Skin epidermis (tissue), 12 donors: ENCODE measurements at regions not wholly inside any gene's neighbourhood (a gene's known extent, or its start where the extent isn't known, plus 50 kb on each side); places are given as distances from the start of the nearest gene placed in this dataset.
"Not testable (repeated sequence)": the region's sequence is repeated elsewhere in the genome, so short reads cannot be mapped to it uniquely, and the experiment has no call there.

ENCODE experiments used
- H3K27ac ChIP-seq, 21 experiments: fragments of 200-600 bp; sonication (generic) in 11 of 21; one replicate each; pipeline ENCODE4 v1.5.0; 2020; ENCODE audit warnings: mild to moderate bottlenecking in 3 of 21, inconsistent platforms in 2 of 21, moderate library complexity in 2 of 21
- H3K4me3 ChIP-seq, 7 experiments: fragments of 200-600 bp; sonication (generic) in 2 of 7; one replicate each; pipeline ENCODE4 v1.5.0; 2020; ENCODE audit warnings: inconsistent platforms in 2 of 7, mild to moderate bottlenecking in 2 of 7, moderate library complexity in 1 of 7

GRCh38 chrX:40879172-40879571, 143.8 kb upstream of the MED14 start:
- not testable (repeated sequence) for H3K27ac ChIP-seq, H3K4me3 ChIP-seq

DNA sequence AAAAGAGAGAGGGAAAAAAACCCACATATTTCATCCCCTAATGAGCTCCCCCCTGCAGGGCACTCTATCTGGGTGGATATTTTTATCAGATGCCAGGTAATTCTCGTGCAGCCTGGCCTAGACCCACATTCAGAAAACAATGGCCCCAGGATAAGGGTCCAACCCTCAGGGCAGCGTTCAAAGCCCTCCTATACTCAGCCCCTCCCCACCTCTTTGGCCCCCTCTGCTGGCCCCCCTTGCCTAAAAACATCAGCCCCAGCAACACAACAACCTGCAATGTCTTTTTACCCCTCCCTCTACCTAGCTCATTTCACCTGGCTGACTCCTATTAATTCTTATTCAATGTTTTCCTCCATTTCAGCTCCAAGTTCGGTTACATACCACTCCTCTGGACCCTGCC, 145.4 kb upstream of the MED14 start:
- H3K4me3 ChIP-seq, result no peak overlapping the region
- no peak overlapping the region for H3K27ac ChIP-seq

- Histone ChIP-seq H3K27ac (no peak overlapping the region), H3K4me3 (no peak overlapping the region)
Observed at GRCh38 chrX:40883021-40883619, 147.8 kb upstream of the MED14 start.

DNA sequence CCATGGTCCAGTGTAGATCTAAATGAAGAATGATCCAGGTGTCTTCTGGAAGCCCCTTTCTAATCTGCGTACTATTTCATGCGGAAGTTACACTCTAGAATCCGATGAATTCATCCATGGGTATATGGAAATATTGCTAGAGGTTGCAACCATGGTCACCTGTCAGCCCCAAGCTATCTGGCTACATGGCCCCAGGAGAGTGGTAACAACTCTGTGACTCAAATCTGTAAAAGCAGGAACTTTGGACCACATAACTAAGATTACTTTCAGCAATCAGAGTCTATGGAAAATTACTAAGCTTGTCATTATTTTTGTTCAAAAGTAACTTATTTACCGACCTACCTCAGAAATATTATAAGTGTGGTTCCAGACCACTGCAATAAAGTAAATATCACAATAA, 150.6 kb upstream of the MED14 start:
- Histone ChIP-seq H3K27ac (no peak overlapping the region), H3K4me3 (no peak overlapping the region)

DNA sequence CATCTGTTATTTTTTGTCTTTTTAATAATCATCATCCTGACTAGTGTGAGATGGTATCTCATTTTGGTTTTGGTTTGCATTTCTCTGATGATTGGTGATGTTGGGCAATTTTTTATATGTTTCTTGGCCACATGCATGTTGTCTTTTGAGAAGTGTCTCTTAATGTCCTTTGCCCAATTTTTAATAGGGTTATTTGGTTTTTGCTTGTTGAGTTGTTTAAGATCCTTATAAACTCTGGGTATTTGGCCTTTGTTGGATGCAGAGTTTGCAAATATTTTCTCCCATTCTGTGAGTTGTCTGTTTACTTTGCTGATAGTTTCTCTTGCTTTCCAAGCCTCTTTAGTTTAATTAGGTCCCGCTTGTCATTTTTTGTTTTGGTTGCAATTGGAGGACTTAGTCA, 152.1 kb upstream of the MED14 start:
- H3K4me3 ChIP-seq, result no peak overlapping the region
- no peak overlapping the region for H3K27ac ChIP-seq

GRCh38 chrX:40891798-40892197, 156.5 kb upstream of the MED14 start:
- Histone ChIP-seq H3K4me3 (no peak overlapping the region), H3K27ac (no peak overlapping the region)

DNA sequence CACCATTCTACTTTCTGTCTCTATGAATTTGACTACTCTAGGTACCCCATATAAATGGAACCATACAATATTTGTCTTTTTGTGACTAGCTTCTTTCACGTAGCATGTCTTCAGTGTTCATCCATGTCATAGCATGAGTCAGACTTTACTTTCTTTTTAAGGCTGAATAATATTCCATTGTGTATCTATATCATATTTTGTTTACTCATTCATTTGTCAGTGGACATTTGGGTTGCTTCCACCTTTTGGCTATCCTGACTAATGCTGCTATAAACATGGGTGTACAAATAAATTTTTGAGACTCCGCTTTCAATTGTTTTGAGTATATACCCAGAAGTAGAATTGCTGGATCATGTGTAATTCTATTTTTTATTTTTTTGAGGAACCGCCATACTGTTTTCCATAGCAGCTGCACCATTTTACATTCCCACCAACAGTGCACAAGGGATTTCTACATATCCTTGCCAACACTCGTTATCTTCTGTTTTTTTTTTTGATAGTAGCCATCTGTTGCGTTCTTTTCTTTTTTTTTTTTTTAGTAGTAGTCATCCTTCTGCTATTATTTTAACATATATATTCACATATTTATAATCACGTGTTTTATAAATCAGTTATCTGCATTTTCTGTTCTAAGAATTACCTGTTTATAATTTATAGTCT, 158.0 kb upstream of the MED14 start:
- Histone ChIP-seq H3K27ac (no peak overlapping the region), H3K4me3 (no peak overlapping the region)

DNA sequence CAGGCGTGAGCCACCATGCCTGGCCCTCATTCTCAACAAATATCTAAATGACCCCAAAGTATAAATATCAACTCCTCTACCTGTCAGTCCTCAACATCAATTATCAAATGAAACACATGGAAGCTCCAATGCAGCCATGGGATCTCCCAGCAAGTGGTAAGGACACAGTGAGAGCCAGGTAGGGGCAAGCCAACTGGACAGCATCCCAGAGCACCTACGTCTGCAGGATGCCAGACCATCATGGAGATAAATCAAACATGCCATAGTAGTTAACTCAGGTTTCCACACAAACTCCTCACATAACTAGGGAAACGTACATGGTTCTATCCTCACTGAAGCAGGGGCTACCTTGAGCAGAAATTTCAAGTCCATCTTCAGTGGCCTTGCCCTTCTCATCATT, 159.9 kb upstream of the MED14 start:
- Histone ChIP-seq H3K4me3 (no peak overlapping the region), H3K27ac (no peak overlapping the region)

- no peak overlapping the region for H3K27ac ChIP-seq
Observed at GRCh38 chrX:40897718-40898270, 162.5 kb upstream of the MED14 start.

DNA sequence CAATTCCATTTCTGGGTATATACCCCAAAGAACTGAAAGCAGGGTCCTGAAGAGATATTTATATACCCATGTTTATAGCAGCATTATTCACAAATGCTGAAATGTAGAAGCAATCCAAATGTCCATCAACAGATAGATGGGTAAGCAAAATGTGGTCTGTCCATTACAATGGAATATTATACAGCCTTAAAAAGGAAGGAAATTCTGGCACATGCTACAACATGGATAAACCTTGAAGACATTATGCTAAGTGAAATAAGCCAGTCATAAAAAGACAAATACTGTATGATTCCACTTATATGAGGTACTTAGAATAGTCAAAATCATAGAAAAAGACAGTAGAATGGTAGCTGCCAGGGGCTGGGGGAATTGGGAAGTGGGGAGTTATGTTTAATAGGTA, 169.4 kb upstream of the MED14 start:
- H3K27ac ChIP-seq, H3K4me3 ChIP-seq: not testable (repeated sequence)

More at GRCh38 chrX:40897718-40898270, 162.5 kb upstream of the MED14 start:
- H3K4me3 ChIP-seq, result no peak overlapping the region

GRCh38 chrX:40908026-40908425, 172.7 kb upstream of the MED14 start:
- no peak overlapping the region for H3K4me3 ChIP-seq

DNA sequence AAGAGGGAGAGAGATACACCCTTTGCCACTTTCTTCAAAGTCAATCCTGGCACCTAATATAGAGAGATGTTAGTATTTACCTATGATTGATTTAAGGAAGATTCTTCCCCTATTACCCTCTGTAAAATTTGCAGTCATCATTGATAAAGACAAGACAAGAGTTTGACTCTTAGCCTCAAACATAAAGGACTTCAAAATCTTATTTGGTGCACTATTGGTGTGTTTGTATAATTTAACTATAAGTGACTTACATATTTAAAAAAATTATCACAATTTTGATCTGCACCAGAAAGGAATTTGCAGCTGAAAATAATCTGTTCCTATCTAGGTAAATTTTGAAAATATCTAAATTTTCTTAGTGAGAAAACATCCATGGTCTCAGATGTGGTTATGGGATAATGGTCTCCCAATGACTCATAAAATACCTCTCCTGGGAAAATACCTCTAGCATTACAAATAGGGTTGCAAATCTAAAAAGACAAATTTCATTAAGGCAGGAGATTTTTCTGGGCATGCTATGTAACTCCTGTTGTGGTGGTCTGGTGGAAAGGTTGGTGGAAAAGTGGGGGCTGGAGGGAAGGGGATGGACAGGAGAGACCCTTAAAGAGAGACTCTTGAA, 173.6 kb upstream of the MED14 start:
- no peak overlapping the region for H3K4me3 ChIP-seq
- H3K27ac ChIP-seq, result no peak overlapping the region

More at GRCh38 chrX:40908026-40908425, 172.7 kb upstream of the MED14 start:
- no peak overlapping the region for H3K27ac ChIP-seq

DNA sequence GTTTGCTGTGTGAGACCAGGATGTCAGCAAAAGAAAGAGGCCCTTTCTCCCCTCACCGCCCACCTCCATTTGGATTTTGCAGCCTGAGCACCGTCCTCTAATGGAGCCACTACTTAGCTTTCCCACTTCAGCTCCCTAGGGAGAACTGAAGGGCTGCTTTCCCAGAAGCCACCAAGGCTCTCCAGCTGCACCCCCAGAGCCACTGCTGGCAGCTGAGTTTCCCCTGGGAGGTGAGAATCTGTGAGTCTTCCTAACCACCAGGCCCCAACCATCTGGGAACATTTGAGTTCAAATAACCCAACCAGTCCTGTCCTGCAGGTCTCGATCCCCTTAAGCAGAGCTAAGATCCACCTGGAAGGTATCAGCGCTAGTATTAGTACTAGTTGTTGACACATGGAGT, 173.1 kb upstream of the USP9X start:
- H3K27ac ChIP-seq, result no peak overlapping the region
- H3K4me3 ChIP-seq, result no peak overlapping the region

DNA sequence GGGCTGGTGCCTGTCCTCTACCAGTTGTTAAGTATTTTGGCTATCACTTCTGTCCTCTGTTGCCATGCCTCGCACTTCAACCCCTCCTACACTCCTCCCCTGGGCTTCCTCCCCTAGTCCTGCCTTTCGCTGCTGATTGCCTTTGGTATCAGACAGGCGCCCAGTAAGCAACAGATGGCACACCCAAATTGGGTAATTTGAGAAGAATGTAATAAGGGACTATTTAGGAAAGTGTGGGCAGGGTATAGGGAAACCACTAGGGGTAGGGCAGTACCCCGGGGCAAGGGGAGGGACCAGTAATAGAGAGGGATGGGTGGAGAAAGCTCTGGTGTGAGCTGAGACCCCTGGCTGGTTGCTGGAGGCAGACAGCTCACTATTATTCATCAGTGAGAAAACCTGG, 172.7 kb upstream of the USP9X start:
- no peak overlapping the region for H3K4me3 ChIP-seq
- H3K27ac ChIP-seq, result no peak overlapping the region

- H3K4me3 ChIP-seq, result no peak overlapping the region
- H3K27ac ChIP-seq, result no peak overlapping the region
Observed at GRCh38 chrX:40920351-40920750, 164.9 kb upstream of the USP9X start.

DNA sequence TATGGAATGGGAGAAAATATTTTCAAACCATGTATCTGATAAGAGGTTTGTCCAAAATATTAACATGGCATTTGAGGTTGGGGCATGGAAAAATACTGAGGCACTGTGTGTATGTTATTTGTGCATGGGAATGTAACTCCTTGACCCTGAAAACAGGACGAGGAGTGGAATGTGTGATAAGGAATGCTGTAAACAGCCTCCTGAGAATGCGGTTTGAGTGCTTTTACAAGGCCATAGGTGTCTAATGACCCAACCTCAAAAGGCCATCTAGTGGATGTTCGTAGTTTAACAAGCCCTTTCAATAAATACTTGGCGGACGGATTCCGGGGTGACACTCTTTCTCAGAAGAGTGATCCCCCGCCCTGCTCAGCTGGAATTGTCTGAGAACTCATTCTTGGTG, 162.9 kb upstream of the USP9X start:
- no peak overlapping the region for H3K4me3 ChIP-seq

GRCh38 chrX:40926739-40927427, 158.4 kb upstream of the USP9X start:
- not testable (repeated sequence) for H3K27ac ChIP-seq, H3K4me3 ChIP-seq

More for the DNA sequence above, 162.9 kb upstream of the USP9X start:
- H3K27ac ChIP-seq, result no peak overlapping the region

DNA sequence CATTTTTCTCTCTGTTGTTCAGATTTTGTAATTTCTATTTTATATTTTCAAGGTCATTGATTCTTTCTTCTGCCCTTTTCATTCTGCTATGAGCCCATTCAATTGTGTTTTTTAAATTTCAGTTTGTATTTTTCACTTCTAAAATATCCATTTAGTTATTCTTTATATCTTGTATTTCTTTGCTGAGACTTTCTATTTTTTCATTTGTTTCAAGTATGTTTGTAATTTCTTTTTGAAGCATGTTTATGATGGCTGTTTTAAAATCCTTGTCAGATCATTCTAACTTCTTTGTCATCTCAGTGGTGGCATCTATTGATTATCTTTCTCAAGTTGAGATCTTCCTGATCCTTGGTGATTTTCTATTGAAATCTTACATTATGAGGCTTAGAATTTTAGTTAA, 157.2 kb upstream of the USP9X start:
- H3K27ac ChIP-seq, result no peak overlapping the region
- no peak overlapping the region for H3K4me3 ChIP-seq

DNA sequence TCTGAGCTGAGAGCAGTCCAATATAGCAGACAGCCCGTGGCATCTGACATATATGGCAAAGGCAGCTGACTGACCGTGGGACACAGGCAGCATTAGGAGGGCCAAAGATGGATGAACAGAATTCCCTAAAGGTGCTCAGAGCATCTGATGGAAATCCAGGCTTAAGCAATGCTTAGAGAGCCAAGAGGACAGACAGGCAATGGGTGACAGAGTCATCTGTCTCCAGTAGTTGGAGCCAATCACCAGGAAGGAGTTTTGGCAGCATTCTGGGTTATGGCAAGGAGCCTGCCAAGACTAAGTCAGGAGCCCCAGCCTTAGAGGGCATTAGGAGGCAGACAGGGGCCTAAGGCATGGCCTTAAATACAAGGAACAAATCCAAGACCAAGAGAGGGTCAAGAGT, 153.3 kb upstream of the USP9X start:
- Histone ChIP-seq H3K27ac (peak overlapping the region in 5 of 21 experiments; percentile 31 to 73 (median 62)), H3K4me3 (no peak overlapping the region)

DNA sequence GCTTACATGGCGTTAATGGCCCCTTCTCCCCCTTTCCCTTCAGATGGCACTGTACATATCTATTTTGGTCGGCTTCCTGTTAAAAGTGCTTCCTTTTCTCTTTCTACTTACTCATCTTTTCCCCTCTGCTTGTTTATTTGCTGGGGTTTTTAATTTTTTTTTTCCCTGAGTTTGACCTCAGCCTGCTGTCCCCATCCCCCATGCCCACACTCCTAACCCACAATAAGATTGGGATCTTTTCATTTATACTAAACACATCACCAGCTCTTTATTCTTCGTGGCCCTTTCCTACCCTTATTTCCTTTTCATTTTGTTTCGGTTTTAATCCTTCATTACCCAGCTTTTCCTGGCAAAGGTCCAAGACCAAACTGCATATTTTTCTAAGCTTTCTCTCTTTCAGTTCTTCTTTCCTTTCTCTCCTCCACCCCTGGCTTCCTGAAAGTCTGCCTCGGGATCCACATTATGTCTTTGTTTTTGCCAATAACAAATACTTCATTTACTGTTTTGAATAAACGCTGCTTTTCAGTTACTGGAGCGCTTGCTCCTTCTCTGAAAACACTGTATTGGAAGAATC, 152.0 kb upstream of the USP9X start:
- H3K27ac ChIP-seq, result peak overlapping the region in 18 of 21 experiments; percentile 29 to 79 (median 55)
- no peak overlapping the region for H3K4me3 ChIP-seq
